Pancreas (tissue), 10 donors: ENCODE measurements at regions not wholly inside any gene's neighbourhood (a gene's known extent, or its start where the extent isn't known, plus 50 kb on each side); places are given as distances from the start of the nearest gene placed in this dataset.
"Not testable (repeated sequence)": the region's sequence is repeated elsewhere in the genome, so short reads cannot be mapped to it uniquely, and the experiment has no call there.

Source experiments
- ATAC-seq, 4 donors: fragments of 200-7000 bp; cut with Tn5 transposase; one replicate each; pipeline versions ENCODE4 v1.8.0 to v1.9.1; 2020; ENCODE audit warnings: mild to moderate bottlenecking in 4 of 4, moderate library complexity in 4 of 4
- DNase-seq, 6 donors: peaks; one replicate each; pipeline ENCODE4 v3.0.0-alpha.2; 2020
- FAIRE-seq: peaks from 2 replicates; lab custom pipeline; 2012; peaks lifted over from hg19 to GRCh38; lab: Jason Lieb, UNC
- H3K27ac ChIP-seq, 4 donors: fragments of 200-600 bp; sonication (generic); 1 replicate in 3 of 4; 2 replicates in 1 of 4; pipeline versions ENCODE4 v1.5.0 to v1.8.0; 2020
- H3K27me3 ChIP-seq, 4 donors: fragments of 200-600 bp; one replicate each; pipeline ENCODE4 v1.8.0; 2021
- H3K36me3 ChIP-seq, 3 donors: fragments of 200-600 bp; sonication (generic) in 1 of 3; one replicate each; pipeline versions ENCODE4 v1.5.0 to v1.8.0; 2020 to 2021
- H3K4me1 ChIP-seq, 3 donors: fragments of 200-600 bp; one replicate each; pipeline ENCODE4 v1.8.0; 2021
- H3K4me3 ChIP-seq, 4 donors: fragments of 200-600 bp; sonication (generic) in 2 of 4; one replicate each; pipeline versions ENCODE4 v1.5.0 to v1.8.0; 2020 to 2021
- H3K9me3 ChIP-seq, 4 donors: fragments of 200-600 bp; one replicate each; pipeline ENCODE4 v1.8.0; 2021
- CTCF ChIP-seq, 4 donors: fragments of 200-600 bp; sonication (generic) in 3 of 4; IDR thresholded peaks; one replicate each; pipeline versions ENCODE4 v1.5.0 to v1.8.0; 2021; ENCODE audit warnings: antibody characterized with exemption in 4 of 4
- WGBS, 2 donors: extraction: QIAGEN DNeasy Blood & Tissue Kit; methylation state at CpG; one replicate each; pipeline ENCODE4 v1.1.7; 2013; 5-methylcytosine and 5-hydroxymethylcytosine counted together
- intact Hi-C, 3 donors: fragments of 100-400 bp; cut with DNase I; formaldehyde crosslinking; loops; one replicate each; pipeline versions ENCODE4 v1.11.1 to v1.14.2; 2022
- donor health status: healthy with polysubstance abuse.
- donor health status: DM: no; HTN: no; CAD: no; lungs with moderate emphysema.
- donor health status: DM: no; HTN: no; CAD: no.
- donor health status: control.
- donor health status: control.
- donor health status: Bipolar disorder and iron deficiency.
- donor health status: DM: yes; HTN: yes; CAD: no.
- donor health status: DM: no; HTN: no; CAD: no.
- donor health status: DM: no; HTN: no; CAD: no.
- donor health status: DM: yes; HTN: yes; CAD: no.

- Histone ChIP-seq H3K4me1 (no peaks in the 10 kb centered on the region), H3K36me3 (no peaks in the 10 kb centered on the region), H3K4me3 (no peak overlapping the region), H3K9me3 (no peaks in the 10 kb centered on the region), H3K27ac (no peak overlapping the region), H3K27me3 (no peaks in the 10 kb centered on the region)
- DNase-seq = no peak
- FAIRE-seq = no peak
- no peak for ATAC-seq
- 61 to 75% methylated on average over 5 of the region's 5 CpGs for WGBS, 2 donors
- TF ChIP-seq CTCF (IDR thresholded peaks at IDR 0.05) = no peak
- intact Hi-C loops = no loop called here
Measured at GRCh38 chr7:4345004-4345403, 337.1 kb upstream of the FOXK1 start.

GRCh38 chr7:4352069-4352468 lies 330.0 kb upstream of the FOXK1 start:
- H3K9me3 ChIP-seq = no peaks in the 10 kb centered on the region
- WGBS, 2 donors = 78 to 97% methylated on average over 1 of the region's 1 CpG
- FAIRE-seq (no peak), DNase-seq (no peak), ATAC-seq (no peak)
- no peaks in the 10 kb centered on the region for H3K4me1 ChIP-seq
- TF ChIP-seq CTCF (IDR thresholded peaks at IDR 0.05) = no peak
- H3K27ac ChIP-seq = no peak overlapping the region
- intact Hi-C loops = no loop called here
- no peaks in the 10 kb centered on the region for H3K27me3 ChIP-seq
- H3K4me3 ChIP-seq = no peak overlapping the region
- no peaks in the 10 kb centered on the region for H3K36me3 ChIP-seq

GRCh38 chr7:4361774-4362173 lies 320.3 kb upstream of the FOXK1 start:
- TF ChIP-seq CTCF (IDR thresholded peaks at IDR 0.05) = no peak
- H3K27ac ChIP-seq = no peak overlapping the region
- no peaks in the 10 kb centered on the region for H3K9me3 ChIP-seq
- no peak for FAIRE-seq
- no peaks in the 10 kb centered on the region for H3K36me3 ChIP-seq
- DNase-seq = no peak
- H3K27me3 ChIP-seq = no peaks in the 10 kb centered on the region
- no peak for ATAC-seq
- intact Hi-C loops = no loop called here
- WGBS, 2 donors = 75 to 76% methylated on average over 5 of the region's 5 CpGs
- H3K4me3 ChIP-seq = no peak overlapping the region
- no peaks in the 10 kb centered on the region for H3K4me1 ChIP-seq

- no peak for ATAC-seq
- FAIRE-seq = no peak
- H3K27ac ChIP-seq = no peak overlapping the region
Measured at GRCh38 chr7:4383584-4383983, 298.5 kb upstream of the FOXK1 start.

GRCh38 chr7:4386190-4386589 lies 295.9 kb upstream of the FOXK1 start:
- FAIRE-seq (no peak), ATAC-seq (peak in 2 of 4 donors; percentile 42 to 52), DNase-seq (no peak)
- Histone ChIP-seq H3K27me3 (no peaks in the 10 kb centered on the region), H3K4me1 (no peaks in the 10 kb centered on the region), H3K4me3 (no peak overlapping the region), H3K36me3 (no peaks in the 10 kb centered on the region), H3K9me3 (no peaks in the 10 kb centered on the region), H3K27ac (no peak overlapping the region)
- TF ChIP-seq CTCF (IDR thresholded peaks at IDR 0.05) = no peak
- WGBS, 2 donors = 35 to 44% methylated on average over 6 of the region's 6 CpGs
- intact Hi-C loops = no loop called here

More at GRCh38 chr7:4383584-4383983, 298.5 kb upstream of the FOXK1 start:
- no peaks in the 10 kb centered on the region for H3K4me1 ChIP-seq
- no peak for DNase-seq
- H3K27me3 ChIP-seq = no peaks in the 10 kb centered on the region
- H3K9me3 ChIP-seq = no peaks in the 10 kb centered on the region
- no peak for TF ChIP-seq CTCF (IDR thresholded peaks at IDR 0.05)
- intact Hi-C loops = no loop called here
- no peaks in the 10 kb centered on the region for H3K36me3 ChIP-seq
- 60 to 65% methylated on average over 12 of the region's 12 CpGs for WGBS, 2 donors
- H3K4me3 ChIP-seq = no peak overlapping the region

- H3K9me3 ChIP-seq, H3K4me3 ChIP-seq, ATAC-seq, DNase-seq, FAIRE-seq, H3K4me1 ChIP-seq, H3K27ac ChIP-seq, H3K27me3 ChIP-seq, intact Hi-C loops, H3K36me3 ChIP-seq: not testable (repeated sequence)
Measured at GRCh38 chr7:4391103-4391502, 291.0 kb upstream of the FOXK1 start.
